Activated naive CD4-positive, alpha-beta T cell treated with anti-CD3 and anti-CD28 coated beads, Interleukin-2, amount 50 U/mL, for 72 hours (primary cell): ENCODE measurements at regions not wholly inside any gene's neighbourhood (a gene's known extent, or its start where the extent isn't known, plus 50 kb on each side); places are given as distances from the start of the nearest gene placed in this dataset.

Source experiments
- ATAC-seq, 2 donors: fragments of 150-1000 bp; cut with Tn5 transposase; 2 replicates each; pipeline ENCODE4 v1.10.0; 2021; ENCODE audit warnings: mild to moderate bottlenecking in 2 of 2, moderate library complexity in 2 of 2
- DNase-seq, 2 donors: peaks; one replicate each; pipeline ENCODE4 v3.0.0; 2021 to 2022; ENCODE audit warnings: low spot score in 2 of 2
- H3K27ac Mint-ChIP-seq, 2 donors: one replicate each; pipeline ENCODE4 v1.8.0; 2022; ENCODE audit warnings: mild to moderate bottlenecking in 2 of 2, mixed read lengths in 2 of 2
- H3K36me3 Mint-ChIP-seq, 2 donors: one replicate each; pipeline ENCODE4 v1.8.0; 2022; ENCODE audit warnings: mixed read lengths in 2 of 2
- H3K9me3 Mint-ChIP-seq, 2 donors: one replicate each; pipeline ENCODE4 v1.8.0; 2022; ENCODE audit warnings: mixed read lengths in 2 of 2

- Mint-ChIP-seq H3K9me3 (peaks cover 4 to 5% of the 10 kb centered on the region in 2 donors), H3K36me3 (no peaks in the 10 kb centered on the region), H3K27ac (no peak overlapping the region)
- ATAC-seq (no peak), DNase-seq (no peak)
Observed at GRCh38 chr12:126545411-126545810, 1480.2 kb downstream of the AACS start.

- ATAC-seq = no peak
- H3K9me3 Mint-ChIP-seq = peaks cover 4 to 5% of the 10 kb centered on the region in 2 donors
- H3K27ac Mint-ChIP-seq = peak overlapping the region in 1 of 2 donors; percentile 38
- no peaks in the 10 kb centered on the region for H3K36me3 Mint-ChIP-seq
- no peak for DNase-seq
Observed at GRCh38 chr12:126547905-126548304, 1482.7 kb downstream of the AACS start.

- H3K36me3 Mint-ChIP-seq = no peaks in the 10 kb centered on the region
- H3K9me3 Mint-ChIP-seq = peaks cover 5 to 13% of the 10 kb centered on the region in 2 donors
Observed at GRCh38 chr12:126551869-126552268, 1486.6 kb downstream of the AACS start.

GRCh38 chr12:126554625-126555024 lies 1489.4 kb downstream of the AACS start:
- H3K27ac Mint-ChIP-seq = no peak overlapping the region
- H3K36me3 Mint-ChIP-seq = no peaks in the 10 kb centered on the region
- ATAC-seq = no peak
- DNase-seq = no peak
- peaks cover 5 to 13% of the 10 kb centered on the region in 2 donors for H3K9me3 Mint-ChIP-seq

More at GRCh38 chr12:126551869-126552268, 1486.6 kb downstream of the AACS start:
- no peak overlapping the region for H3K27ac Mint-ChIP-seq
- DNase-seq = no peak
- no peak for ATAC-seq

GRCh38 chr12:126557659-126558058 lies 1492.4 kb downstream of the AACS start:
- no peaks in the 10 kb centered on the region for H3K36me3 Mint-ChIP-seq
- ATAC-seq (no peak), DNase-seq (no peak)
- H3K27ac Mint-ChIP-seq = no peak overlapping the region
- H3K9me3 Mint-ChIP-seq = peaks cover 11 to 13% of the 10 kb centered on the region in 2 donors

- no peak for ATAC-seq
- peaks cover 11 to 13% of the 10 kb centered on the region in 2 donors for H3K9me3 Mint-ChIP-seq
Observed at GRCh38 chr12:126558219-126558618, 1493.0 kb downstream of the AACS start.

GRCh38 chr12:126558810-126559209 lies 1493.6 kb downstream of the AACS start:
- no peak overlapping the region for H3K27ac Mint-ChIP-seq
- H3K36me3 Mint-ChIP-seq = no peaks in the 10 kb centered on the region
- ATAC-seq (no peak), DNase-seq (no peak)
- peaks cover 10 to 11% of the 10 kb centered on the region in 2 donors for H3K9me3 Mint-ChIP-seq

More at GRCh38 chr12:126558219-126558618, 1493.0 kb downstream of the AACS start:
- Mint-ChIP-seq H3K27ac (no peak overlapping the region), H3K36me3 (no peaks in the 10 kb centered on the region)
- DNase-seq = no peak

GRCh38 chr12:126567016-126567415 lies 1501.8 kb downstream of the AACS start:
- H3K36me3 Mint-ChIP-seq = peaks cover 0 to 9% of the 10 kb centered on the region in 2 donors
- DNase-seq (no peak), ATAC-seq (no peak)
- H3K9me3 Mint-ChIP-seq = peaks cover 7 to 10% of the 10 kb centered on the region in 2 donors
- no peak overlapping the region for H3K27ac Mint-ChIP-seq

- no peak for DNase-seq
- no peak for ATAC-seq
- Mint-ChIP-seq H3K36me3 (peaks cover 0 to 4% of the 10 kb centered on the region in 2 donors), H3K9me3 (peaks cover 6 to 10% of the 10 kb centered on the region in 2 donors), H3K27ac (no peak overlapping the region)
Observed at GRCh38 chr12:126569706-126570105, 1504.5 kb downstream of the AACS start.

GRCh38 chr12:126570566-126570965 lies 1505.3 kb downstream of the AACS start:
- ATAC-seq (no peak), DNase-seq (no peak)
- Mint-ChIP-seq H3K36me3 (peaks cover 0 to 4% of the 10 kb centered on the region in 2 donors), H3K27ac (no peak overlapping the region), H3K9me3 (peaks cover 7 to 10% of the 10 kb centered on the region in 2 donors)

- Mint-ChIP-seq H3K36me3 (no peaks in the 10 kb centered on the region), H3K9me3 (peaks cover 12% of the 10 kb centered on the region in 2 donors), H3K27ac (no peak overlapping the region)
- peak; percentile 28 to 92 for ATAC-seq
- no peak for DNase-seq
Observed at GRCh38 chr12:126572170-126572569, 1506.9 kb downstream of the AACS start.

- no peaks in the 10 kb centered on the region for H3K36me3 Mint-ChIP-seq
- ATAC-seq (no peak), DNase-seq (no peak)
- H3K9me3 Mint-ChIP-seq = peaks cover 10 to 22% of the 10 kb centered on the region in 2 donors
- H3K27ac Mint-ChIP-seq = no peak overlapping the region
Observed at GRCh38 chr12:126581655-126582054, 1516.4 kb downstream of the AACS start.

- Mint-ChIP-seq H3K9me3 (peaks cover 5 to 23% of the 10 kb centered on the region in 2 donors), H3K27ac (no peak overlapping the region), H3K36me3 (no peaks in the 10 kb centered on the region)
- DNase-seq (no peak), ATAC-seq (no peak)
Observed at GRCh38 chr12:126582231-126582630, 1517.0 kb downstream of the AACS start.

- H3K9me3 Mint-ChIP-seq = peaks cover 3 to 16% of the 10 kb centered on the region in 2 donors
- peak in 1 of 2 donors; percentile 22 for DNase-seq
- no peaks in the 10 kb centered on the region for H3K36me3 Mint-ChIP-seq
- peak; percentile 90 to 92 for ATAC-seq
- H3K27ac Mint-ChIP-seq = peak overlapping the region; percentile 70 to 75
Observed at GRCh38 chr12:126588586-126589249, 1523.5 kb downstream of the AACS start.

- no peaks in the 10 kb centered on the region for H3K36me3 Mint-ChIP-seq
- H3K27ac Mint-ChIP-seq = no peak overlapping the region
- peaks cover 0 to 5% of the 10 kb centered on the region in 2 donors for H3K9me3 Mint-ChIP-seq
- no peak for ATAC-seq
- DNase-seq = no peak
Observed at GRCh38 chr12:126591533-126591932, 1526.3 kb downstream of the AACS start.

GRCh38 chr12:126601184-126602170 lies 1536.2 kb downstream of the AACS start:
- peaks cover 4 to 6% of the 10 kb centered on the region in 2 donors for H3K9me3 Mint-ChIP-seq
- no peak for DNase-seq
- no peak overlapping the region for H3K27ac Mint-ChIP-seq
- H3K36me3 Mint-ChIP-seq = peaks cover 0 to 5% of the 10 kb centered on the region in 2 donors
- ATAC-seq = no peak

GRCh38 chr12:126602612-126603011 lies 1537.4 kb downstream of the AACS start:
- Mint-ChIP-seq H3K27ac (no peak overlapping the region), H3K36me3 (peaks cover 0 to 5% of the 10 kb centered on the region in 2 donors)
- no peak for ATAC-seq

More at GRCh38 chr12:126602612-126603011, 1537.4 kb downstream of the AACS start:
- peaks cover 4 to 6% of the 10 kb centered on the region in 2 donors for H3K9me3 Mint-ChIP-seq
- DNase-seq = no peak
